HG03575 (cell line): ENCODE measurements at regions not wholly inside any gene's neighbourhood (a gene's known extent, or its start where the extent isn't known, plus 50 kb on each side); places are given as distances from the start of the nearest gene placed in this dataset.

ENCODE experiments used
- ATAC-seq: cut with Tn5 transposase; IDR thresholded peaks from one replicate; pipeline ENCODE4 v1.9.1; 2021; ENCODE audit not compliant: unreplicated experiment, insufficient number of reproducible peaks, low FRiP score; ENCODE audit errors: extremely low read depth

- ATAC-seq, result no peak
Observed at GRCh38 chr9:99358668-99359067, 136.6 kb downstream of the SEC61B start.

- ATAC-seq, result no peak
Observed at GRCh38 chr9:99359336-99359735, 137.3 kb downstream of the SEC61B start.

- ATAC-seq, result no peak
Observed at GRCh38 chr9:99360026-99360425, 137.9 kb downstream of the SEC61B start.

- ATAC-seq, result no peak
Observed at GRCh38 chr9:99361817-99362216, 139.7 kb downstream of the SEC61B start.

GRCh38 chr9:99362321-99362720 lies 140.2 kb downstream of the SEC61B start:
- ATAC-seq, result no peak

GRCh38 chr9:99363509-99363908 lies 141.4 kb downstream of the SEC61B start:
- no peak for ATAC-seq

- ATAC-seq, result no peak
Observed at GRCh38 chr9:99365233-99365980, 143.3 kb downstream of the SEC61B start.

GRCh38 chr9:99366183-99366582 lies 144.1 kb downstream of the SEC61B start:
- no peak for ATAC-seq

- no peak for ATAC-seq
Observed at GRCh38 chr9:99366621-99367020, 144.5 kb downstream of the SEC61B start.

GRCh38 chr9:99368341-99369326 lies 146.6 kb downstream of the SEC61B start:
- ATAC-seq, result no peak

- ATAC-seq, result no peak
Observed at GRCh38 chr9:99369327-99369722, 147.2 kb downstream of the SEC61B start.

GRCh38 chr9:99370376-99370775 lies 148.3 kb downstream of the SEC61B start:
- no peak for ATAC-seq

- no peak for ATAC-seq
Observed at GRCh38 chr9:99371376-99371775, 149.3 kb downstream of the SEC61B start.

GRCh38 chr9:99373912-99374311 lies 151.8 kb downstream of the SEC61B start:
- ATAC-seq, result no peak

GRCh38 chr9:99374793-99375192 lies 152.7 kb downstream of the SEC61B start:
- no peak for ATAC-seq

- ATAC-seq, result no peak
Observed at GRCh38 chr9:99375481-99375880, 153.4 kb downstream of the SEC61B start.

- ATAC-seq, result no peak
Observed at GRCh38 chr9:99377790-99378775, 156.0 kb downstream of the SEC61B start.

- no peak for ATAC-seq
Observed at GRCh38 chr9:99383536-99383935, 161.5 kb downstream of the SEC61B start.

GRCh38 chr9:99385215-99385614 lies 163.1 kb downstream of the SEC61B start:
- ATAC-seq, result no peak
